ENCODE measurements at regions not wholly inside any gene's neighbourhood (a gene's known extent, or its start where the extent isn't known, plus 50 kb on each side); places are given as distances from the start of the nearest gene placed in this dataset.
"Not testable (repeated sequence)": the region's sequence is repeated elsewhere in the genome, so short reads cannot be mapped to it uniquely, and the experiment has no call there.

DNA sequence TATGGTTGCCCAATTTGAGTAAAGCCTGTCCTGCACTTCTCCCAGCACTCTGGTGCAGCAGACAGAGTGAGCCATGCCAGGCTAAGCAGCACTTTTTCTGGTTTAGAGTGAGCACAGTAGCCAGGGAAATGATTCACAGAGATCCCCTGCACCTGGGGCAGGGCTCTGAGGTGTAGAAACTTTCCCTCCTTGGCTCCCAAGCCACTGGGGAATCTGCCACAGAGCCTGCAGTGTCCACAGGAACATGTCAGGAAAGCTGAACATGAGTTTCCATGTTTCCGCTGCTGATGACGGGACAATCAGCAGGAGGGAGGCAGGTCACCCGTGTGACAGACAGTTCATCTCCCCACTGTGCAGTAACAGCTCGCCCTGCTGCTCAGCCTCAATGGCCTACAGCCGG is 429.9 kb upstream of the B3GAT1 start:
- H3K27me3 ChIP-seq (ENCODE audit: low read depth, low read length): peaks cover 11% of the 10 kb centered on the region; the same call in 1 of the 2 replicates
- no peak overlapping the region for H3K4me2 ChIP-seq (ENCODE audit: low read length)
- H3K36me3 ChIP-seq (replicated peaks; ENCODE audit: low read depth, low read length): no peaks in the 10 kb centered on the region
- H3K4me1 ChIP-seq (ENCODE audit: low read length): no peaks in the 10 kb centered on the region
- TF ChIP-seq, protein P1, sequence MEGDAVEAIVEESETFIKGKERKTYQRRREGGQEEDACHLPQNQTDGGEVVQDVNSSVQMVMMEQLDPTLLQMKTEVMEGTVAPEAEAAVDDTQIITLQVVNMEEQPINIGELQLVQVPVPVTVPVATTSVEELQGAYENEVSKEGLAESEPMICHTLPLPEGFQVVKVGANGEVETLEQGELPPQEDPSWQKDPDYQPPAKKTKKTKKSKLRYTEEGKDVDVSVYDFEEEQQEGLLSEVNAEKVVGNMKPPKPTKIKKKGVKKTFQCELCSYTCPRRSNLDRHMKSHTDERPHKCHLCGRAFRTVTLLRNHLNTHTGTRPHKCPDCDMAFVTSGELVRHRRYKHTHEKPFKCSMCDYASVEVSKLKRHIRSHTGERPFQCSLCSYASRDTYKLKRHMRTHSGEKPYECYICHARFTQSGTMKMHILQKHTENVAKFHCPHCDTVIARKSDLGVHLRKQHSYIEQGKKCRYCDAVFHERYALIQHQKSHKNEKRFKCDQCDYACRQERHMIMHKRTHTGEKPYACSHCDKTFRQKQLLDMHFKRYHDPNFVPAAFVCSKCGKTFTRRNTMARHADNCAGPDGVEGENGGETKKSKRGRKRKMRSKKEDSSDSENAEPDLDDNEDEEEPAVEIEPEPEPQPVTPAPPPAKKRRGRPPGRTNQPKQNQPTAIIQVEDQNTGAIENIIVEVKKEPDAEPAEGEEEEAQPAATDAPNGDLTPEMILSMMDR (IDR thresholded peaks at IDR 0.05; ENCODE audit: low read depth, low read length): no peak
- TF ChIP-seq EZH2phosphoT487 (IDR thresholded peaks at IDR 0.05; ENCODE audit: low read depth): no peak
- no peaks in the 10 kb centered on the region for H3K9me3 ChIP-seq (ENCODE audit: insufficient read depth, low read length)
- H3K9ac ChIP-seq (ENCODE audit: low read length): no peak overlapping the region
- no peak overlapping the region for H3K27ac ChIP-seq (ENCODE audit: low read length)
- no peaks in the 10 kb centered on the region for H4K20me1 ChIP-seq (ENCODE audit: insufficient read depth, low read length)
- H3K79me2 ChIP-seq (ENCODE audit: low read length): no peaks in the 10 kb centered on the region
- H2AFZ ChIP-seq (ENCODE audit: low read depth, low read length): no peak overlapping the region
- no peak overlapping the region for H3K4me3 ChIP-seq (ENCODE audit: low read length)

DNA sequence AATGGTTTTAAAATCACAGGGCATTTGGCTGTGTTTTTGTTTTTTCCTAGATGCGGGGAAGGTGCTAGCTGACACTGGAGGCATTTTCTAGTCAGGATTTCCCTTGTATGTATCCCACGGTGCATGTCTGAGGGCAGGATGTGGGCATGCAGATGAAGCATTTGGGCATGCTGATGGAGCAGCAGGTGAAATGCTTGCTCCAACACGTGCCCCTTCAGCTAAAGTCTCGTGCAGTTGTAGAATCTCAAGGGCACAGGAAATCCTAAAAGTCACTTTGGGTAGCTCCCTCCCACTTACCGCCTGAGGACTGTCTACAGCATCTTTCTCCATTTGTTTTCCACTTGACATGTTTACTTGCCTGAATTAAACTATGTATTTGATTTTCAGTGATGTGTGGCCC is 429.4 kb upstream of the B3GAT1 start:
- no peak overlapping the region for H3K4me3 ChIP-seq (ENCODE audit: low read length)
- no peak overlapping the region for H3K4me2 ChIP-seq (ENCODE audit: low read length)

DNA sequence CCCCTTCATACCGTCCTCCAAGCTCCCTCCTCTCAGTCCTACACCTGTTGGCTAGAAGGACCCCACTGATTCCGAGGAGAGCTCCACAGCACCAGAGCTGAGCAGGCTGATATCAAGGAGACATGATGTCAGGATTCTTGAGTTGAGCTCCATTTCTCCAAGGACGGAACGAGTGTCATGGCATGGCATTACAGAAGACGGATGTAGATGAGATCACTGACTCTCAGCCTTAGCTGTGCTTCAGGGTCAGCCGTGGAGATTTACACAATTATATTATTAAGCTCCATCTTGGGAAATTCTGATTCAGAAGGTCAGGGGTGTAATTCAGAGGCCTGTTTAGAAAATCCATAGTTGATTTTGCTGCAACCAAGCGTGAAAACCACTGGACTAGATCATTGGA is 428.9 kb upstream of the B3GAT1 start:
- no peaks in the 10 kb centered on the region for H3K36me3 ChIP-seq (replicated peaks; ENCODE audit: low read depth, low read length)
- H2AFZ ChIP-seq (ENCODE audit: low read depth, low read length): no peak overlapping the region
- no peaks in the 10 kb centered on the region for H3K9me3 ChIP-seq (ENCODE audit: insufficient read depth, low read length)
- no peak overlapping the region for H3K4me3 ChIP-seq (ENCODE audit: low read length)
- H3K79me2 ChIP-seq (ENCODE audit: low read length): no peaks in the 10 kb centered on the region
- no peaks in the 10 kb centered on the region for H4K20me1 ChIP-seq (ENCODE audit: insufficient read depth, low read length)
- H3K27me3 ChIP-seq (ENCODE audit: low read depth, low read length): peaks cover 11% of the 10 kb centered on the region; the same call in 1 of the 2 replicates
- H3K9ac ChIP-seq (ENCODE audit: low read length): no peak overlapping the region
- no peak overlapping the region for H3K27ac ChIP-seq (ENCODE audit: low read length)
- H3K4me1 ChIP-seq (ENCODE audit: low read length): no peaks in the 10 kb centered on the region
- no peak overlapping the region for H3K4me2 ChIP-seq (ENCODE audit: low read length)
- TF ChIP-seq EZH2phosphoT487 (IDR thresholded peaks at IDR 0.05; ENCODE audit: low read depth): no peak
- TF ChIP-seq, protein P1 (IDR thresholded peaks at IDR 0.05; ENCODE audit: low read depth, low read length): no peak

More for the DNA sequence above, 429.4 kb upstream of the B3GAT1 start:
- Histone ChIP-seq H3K27ac (ENCODE audit: low read length) (no peak overlapping the region), H3K36me3 (replicated peaks; ENCODE audit: low read depth, low read length) (no peaks in the 10 kb centered on the region), H2AFZ (ENCODE audit: low read depth, low read length) (no peak overlapping the region), H3K79me2 (ENCODE audit: low read length) (no peaks in the 10 kb centered on the region), H3K9me3 (ENCODE audit: insufficient read depth, low read length) (no peaks in the 10 kb centered on the region), H3K27me3 (ENCODE audit: low read depth, low read length) (peaks cover 11% of the 10 kb centered on the region; the same call in 1 of the 2 replicates), H3K9ac (ENCODE audit: low read length) (no peak overlapping the region), H3K4me1 (ENCODE audit: low read length) (no peaks in the 10 kb centered on the region), H4K20me1 (ENCODE audit: insufficient read depth, low read length) (no peaks in the 10 kb centered on the region)
- TF ChIP-seq, protein P1 (IDR thresholded peaks at IDR 0.05; ENCODE audit: low read depth, low read length): no peak
- no peak for TF ChIP-seq EZH2phosphoT487 (IDR thresholded peaks at IDR 0.05; ENCODE audit: low read depth)

DNA sequence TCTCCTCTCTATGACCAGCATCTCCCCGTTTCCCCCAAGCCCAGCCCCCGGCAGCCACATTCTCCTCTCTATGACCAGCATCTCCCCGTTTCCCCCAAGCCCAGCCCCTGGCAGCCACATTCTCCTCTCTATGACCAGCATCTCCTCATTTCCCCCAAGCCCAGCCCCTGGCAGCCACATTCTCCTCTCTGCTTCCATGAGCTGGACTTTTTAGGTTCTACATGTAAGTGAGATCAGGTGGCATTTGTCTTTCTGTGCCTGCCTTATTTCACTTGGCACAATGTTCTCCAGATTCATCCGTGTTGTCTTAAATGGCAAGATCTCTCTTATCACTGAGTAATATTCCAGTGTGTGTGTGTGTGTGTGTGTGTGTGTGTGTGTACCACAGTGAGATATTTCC is 428.1 kb upstream of the B3GAT1 start:
- H3K4me2 ChIP-seq (ENCODE audit: low read length); H3K36me3 ChIP-seq (replicated peaks; ENCODE audit: low read depth, low read length); H4K20me1 ChIP-seq (ENCODE audit: insufficient read depth, low read length); H3K79me2 ChIP-seq (ENCODE audit: low read length); H3K27ac ChIP-seq (ENCODE audit: low read length); H2AFZ ChIP-seq (ENCODE audit: low read depth, low read length); H3K9ac ChIP-seq (ENCODE audit: low read length); H3K9me3 ChIP-seq (ENCODE audit: insufficient read depth, low read length); H3K4me3 ChIP-seq (ENCODE audit: low read length); H3K4me1 ChIP-seq (ENCODE audit: low read length): not testable (repeated sequence)
- H3K27me3 ChIP-seq (ENCODE audit: low read depth, low read length): peaks cover 11% of the 10 kb centered on the region; the same call in 1 of the 2 replicates

DNA sequence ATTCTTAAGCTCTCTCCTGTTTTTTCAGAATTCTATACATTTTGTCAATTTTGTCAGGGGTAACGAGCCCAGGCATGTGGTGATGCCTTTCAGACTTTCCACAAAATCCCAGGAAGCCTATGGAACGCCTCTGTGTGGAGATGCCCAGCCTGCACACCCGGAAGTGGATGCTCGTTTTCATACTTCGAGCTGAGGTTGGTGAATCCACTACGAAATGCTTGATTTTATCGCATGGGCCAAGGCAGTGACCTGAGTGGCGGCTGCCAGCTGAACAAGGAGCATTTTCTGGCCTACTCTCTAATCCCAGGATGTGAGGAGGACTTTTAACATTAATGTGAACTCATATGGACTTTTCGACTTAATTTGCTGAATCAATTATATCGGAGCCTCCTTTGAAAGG is 426.7 kb upstream of the B3GAT1 start:
- no peak overlapping the region for H3K4me2 ChIP-seq (ENCODE audit: low read length)
- H3K4me1 ChIP-seq (ENCODE audit: low read length): no peaks in the 10 kb centered on the region
- TF ChIP-seq, protein P1 (IDR thresholded peaks at IDR 0.05; ENCODE audit: low read depth, low read length): no peak
- no peak for TF ChIP-seq EZH2phosphoT487 (IDR thresholded peaks at IDR 0.05; ENCODE audit: low read depth)
- H3K9ac ChIP-seq (ENCODE audit: low read length): no peak overlapping the region
- H3K36me3 ChIP-seq (replicated peaks; ENCODE audit: low read depth, low read length): no peaks in the 10 kb centered on the region
- H3K27me3 ChIP-seq (ENCODE audit: low read depth, low read length): peaks cover 11% of the 10 kb centered on the region; the same call in 1 of the 2 replicates
- no peak overlapping the region for H3K27ac ChIP-seq (ENCODE audit: low read length)
- H2AFZ ChIP-seq (ENCODE audit: low read depth, low read length): no peak overlapping the region
- H3K79me2 ChIP-seq (ENCODE audit: low read length): no peaks in the 10 kb centered on the region
- H4K20me1 ChIP-seq (ENCODE audit: insufficient read depth, low read length): no peaks in the 10 kb centered on the region
- H3K4me3 ChIP-seq (ENCODE audit: low read length): no peak overlapping the region
- H3K9me3 ChIP-seq (ENCODE audit: insufficient read depth, low read length): no peaks in the 10 kb centered on the region
